ENCODE measurements at regions not wholly inside any gene's neighbourhood (a gene's known extent, or its start where the extent isn't known, plus 50 kb on each side); places are given as distances from the start of the nearest gene placed in this dataset.

DNA sequence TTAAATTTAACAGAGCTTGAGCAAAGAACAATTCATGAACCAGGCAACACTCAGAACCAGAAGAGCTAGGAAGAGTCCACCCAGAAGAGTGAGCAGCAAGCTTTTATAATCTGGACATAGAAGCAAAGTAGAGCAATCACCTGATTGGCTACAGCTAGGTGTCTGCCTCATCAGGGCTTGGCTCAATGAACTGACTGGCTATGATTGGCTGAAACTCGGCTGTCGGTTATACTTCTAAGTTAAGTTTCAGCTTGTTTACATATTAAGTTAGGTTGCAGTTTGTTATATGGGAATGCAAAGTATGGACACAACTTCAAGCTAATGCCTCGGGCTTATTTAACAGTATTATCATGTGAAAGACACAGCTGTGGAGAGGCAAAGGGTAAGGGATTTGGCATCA is 63.2 kb upstream of the NABP1 start:
- Histone ChIP-seq H3K27me3 (ENCODE audit: insufficient read depth, low read depth, severe bottlenecking) (no peaks in the 10 kb centered on the region), H3K27ac (no peak overlapping the region), H3K4me3 (ENCODE audit: low read depth, low read length) (no peak overlapping the region), H3K9me3 (ENCODE audit: severe bottlenecking) (no peaks in the 10 kb centered on the region), H3K36me3 (no peaks in the 10 kb centered on the region)
- DNase-seq = no peak
- TF ChIP-seq, protein P1, sequence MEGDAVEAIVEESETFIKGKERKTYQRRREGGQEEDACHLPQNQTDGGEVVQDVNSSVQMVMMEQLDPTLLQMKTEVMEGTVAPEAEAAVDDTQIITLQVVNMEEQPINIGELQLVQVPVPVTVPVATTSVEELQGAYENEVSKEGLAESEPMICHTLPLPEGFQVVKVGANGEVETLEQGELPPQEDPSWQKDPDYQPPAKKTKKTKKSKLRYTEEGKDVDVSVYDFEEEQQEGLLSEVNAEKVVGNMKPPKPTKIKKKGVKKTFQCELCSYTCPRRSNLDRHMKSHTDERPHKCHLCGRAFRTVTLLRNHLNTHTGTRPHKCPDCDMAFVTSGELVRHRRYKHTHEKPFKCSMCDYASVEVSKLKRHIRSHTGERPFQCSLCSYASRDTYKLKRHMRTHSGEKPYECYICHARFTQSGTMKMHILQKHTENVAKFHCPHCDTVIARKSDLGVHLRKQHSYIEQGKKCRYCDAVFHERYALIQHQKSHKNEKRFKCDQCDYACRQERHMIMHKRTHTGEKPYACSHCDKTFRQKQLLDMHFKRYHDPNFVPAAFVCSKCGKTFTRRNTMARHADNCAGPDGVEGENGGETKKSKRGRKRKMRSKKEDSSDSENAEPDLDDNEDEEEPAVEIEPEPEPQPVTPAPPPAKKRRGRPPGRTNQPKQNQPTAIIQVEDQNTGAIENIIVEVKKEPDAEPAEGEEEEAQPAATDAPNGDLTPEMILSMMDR (IDR thresholded peaks at IDR 0.05; ENCODE audit: low read depth, low read length) = no peak

DNA sequence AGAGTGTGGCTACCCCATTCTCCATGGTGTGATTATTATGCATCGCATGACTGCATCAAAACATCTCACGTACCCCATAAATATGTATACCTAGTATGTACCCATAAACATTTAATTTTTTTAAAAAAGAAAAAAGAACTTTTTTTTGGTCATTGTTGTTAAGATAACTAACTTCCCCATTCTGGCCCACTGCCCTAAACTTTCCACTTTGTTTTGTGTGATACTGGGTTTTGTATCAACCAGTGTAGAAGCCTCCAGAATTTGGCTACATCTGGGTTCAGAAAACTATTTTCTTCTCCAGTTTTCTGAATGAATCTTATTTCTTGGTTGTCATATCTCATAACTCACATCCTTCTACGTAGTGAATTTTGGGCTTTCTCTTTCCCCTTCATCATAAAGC is 62.3 kb upstream of the NABP1 start:
- TF ChIP-seq, protein P1 (IDR thresholded peaks at IDR 0.05; ENCODE audit: low read depth, low read length) = no peak

DNA sequence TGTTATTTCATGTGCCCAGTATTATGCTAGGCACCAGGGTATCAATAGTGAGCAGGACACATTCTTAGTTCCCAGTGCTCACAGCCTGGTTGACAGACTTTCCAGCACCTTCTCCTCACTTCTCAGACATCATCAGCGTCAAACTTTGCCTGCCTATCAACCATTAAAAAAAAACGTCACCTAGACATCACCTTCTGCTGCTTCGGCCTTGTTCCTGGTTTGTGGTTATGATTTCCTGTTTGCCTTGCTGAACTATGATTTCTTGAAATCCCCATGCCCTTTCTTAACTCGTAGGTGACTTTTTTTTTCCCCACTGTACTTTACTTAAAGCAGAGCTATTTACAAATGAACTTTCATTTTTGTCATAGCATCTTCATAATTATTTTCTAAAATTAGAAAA is 60.4 kb upstream of the NABP1 start:
- H3K4me3 ChIP-seq (ENCODE audit: low read depth, low read length) = no peak overlapping the region
- no peak for DNase-seq
- no peaks in the 10 kb centered on the region for H3K36me3 ChIP-seq
- no peak overlapping the region for H3K27ac ChIP-seq
- H3K9me3 ChIP-seq (ENCODE audit: severe bottlenecking) = no peaks in the 10 kb centered on the region
- TF ChIP-seq, protein P1 (IDR thresholded peaks at IDR 0.05; ENCODE audit: low read depth, low read length) = no peak
- H3K27me3 ChIP-seq (ENCODE audit: insufficient read depth, low read depth, severe bottlenecking) = no peaks in the 10 kb centered on the region

More for the DNA sequence above, 62.3 kb upstream of the NABP1 start:
- no peak for DNase-seq
- Histone ChIP-seq H3K27ac (no peak overlapping the region), H3K36me3 (no peaks in the 10 kb centered on the region), H3K9me3 (ENCODE audit: severe bottlenecking) (no peaks in the 10 kb centered on the region), H3K4me3 (ENCODE audit: low read depth, low read length) (no peak overlapping the region), H3K27me3 (ENCODE audit: insufficient read depth, low read depth, severe bottlenecking) (no peaks in the 10 kb centered on the region)

DNA sequence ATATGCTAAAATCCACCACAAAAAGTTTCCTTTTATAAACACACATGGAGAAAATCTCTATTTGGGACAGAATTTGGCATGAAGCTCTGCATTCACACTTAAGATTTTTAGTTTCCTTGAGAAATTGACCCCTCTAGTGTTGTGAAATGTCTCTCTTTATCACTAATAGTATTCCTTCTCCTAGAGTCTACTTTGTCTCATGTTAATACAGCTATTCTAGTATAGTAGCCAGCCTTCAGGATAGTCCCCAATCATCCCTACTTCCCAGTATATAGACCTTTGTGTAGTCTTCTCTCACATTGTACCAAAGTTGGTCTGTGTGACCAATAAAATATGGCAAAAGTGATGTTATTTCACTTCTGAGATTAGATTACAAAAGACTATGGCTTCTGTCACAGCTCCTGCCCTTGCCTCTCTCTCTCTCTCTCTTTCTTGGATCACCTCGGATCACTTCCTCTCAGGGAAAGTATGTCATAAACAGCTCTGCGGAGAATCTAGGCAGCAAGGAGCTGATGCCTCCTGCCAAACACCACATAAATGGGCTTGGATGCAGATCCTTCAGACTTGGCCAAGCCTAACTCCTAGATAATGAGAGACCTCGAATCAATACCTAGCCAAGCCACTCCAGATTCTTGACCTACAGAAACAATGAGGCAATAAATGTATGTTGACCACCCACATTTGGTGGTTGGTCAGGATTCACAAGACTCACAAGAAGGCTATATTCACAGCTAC is 59.7 kb upstream of the NABP1 start:
- Histone ChIP-seq H3K36me3 (no peaks in the 10 kb centered on the region), H3K27me3 (ENCODE audit: insufficient read depth, low read depth, severe bottlenecking) (no peaks in the 10 kb centered on the region), H3K9me3 (ENCODE audit: severe bottlenecking) (no peaks in the 10 kb centered on the region), H3K27ac (no peak overlapping the region), H3K4me3 (ENCODE audit: low read depth, low read length) (no peak overlapping the region)
- no peak for DNase-seq
- TF ChIP-seq, protein P1 (IDR thresholded peaks at IDR 0.05; ENCODE audit: low read depth, low read length) = no peak

DNA sequence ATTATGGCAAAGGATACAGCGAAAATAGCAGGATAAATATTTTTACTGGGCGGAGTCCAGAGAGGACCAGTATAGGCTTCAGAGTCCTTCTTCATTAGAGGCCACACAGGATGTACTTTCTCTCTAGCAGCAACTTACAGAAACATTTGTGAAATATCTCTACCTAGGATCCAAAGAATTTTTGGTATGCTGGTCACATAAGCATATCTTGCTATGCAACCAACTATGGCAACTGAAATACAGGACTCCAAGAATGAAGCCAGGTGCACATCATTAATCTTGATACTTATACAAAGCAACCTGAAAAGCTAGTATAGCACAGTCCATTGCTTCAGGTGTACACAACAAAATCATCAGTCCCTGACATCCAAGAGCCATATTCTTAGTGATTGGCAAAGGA is 59.1 kb upstream of the NABP1 start:
- Histone ChIP-seq H3K9me3 (ENCODE audit: severe bottlenecking) (no peaks in the 10 kb centered on the region), H3K36me3 (no peaks in the 10 kb centered on the region), H3K27ac (no peak overlapping the region), H3K27me3 (ENCODE audit: insufficient read depth, low read depth, severe bottlenecking) (no peaks in the 10 kb centered on the region), H3K4me3 (ENCODE audit: low read depth, low read length) (no peak overlapping the region)
- DNase-seq = no peak
- TF ChIP-seq, protein P1 (IDR thresholded peaks at IDR 0.05; ENCODE audit: low read depth, low read length) = no peak

DNA sequence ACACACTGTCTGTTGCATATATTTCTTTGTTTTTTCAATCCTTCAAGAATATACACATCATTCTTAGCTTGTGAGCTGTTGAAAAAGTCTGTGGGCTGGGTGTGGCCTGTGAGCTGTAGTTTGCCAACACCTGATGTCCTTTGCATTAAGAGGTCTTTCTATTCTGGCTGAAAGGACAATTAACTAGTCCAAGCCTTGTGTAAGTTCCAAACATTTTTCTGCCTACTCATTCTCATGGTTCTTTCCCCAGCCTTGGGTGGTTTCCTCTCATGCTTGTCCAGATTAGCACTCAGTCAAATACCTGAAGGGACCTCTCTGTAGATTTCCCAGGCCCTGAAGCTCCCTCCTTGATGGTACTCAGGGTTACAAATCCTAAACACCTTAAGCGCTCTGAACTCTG is 57.8 kb upstream of the NABP1 start:
- Histone ChIP-seq H3K4me3 (ENCODE audit: low read depth, low read length) (no peak overlapping the region), H3K36me3 (no peaks in the 10 kb centered on the region), H3K27ac (no peak overlapping the region), H3K9me3 (ENCODE audit: severe bottlenecking) (no peaks in the 10 kb centered on the region), H3K27me3 (ENCODE audit: insufficient read depth, low read depth, severe bottlenecking) (no peaks in the 10 kb centered on the region)
- TF ChIP-seq, protein P1 (IDR thresholded peaks at IDR 0.05; ENCODE audit: low read depth, low read length) = no peak
- no peak for DNase-seq

Data from WERI-Rb-1 (cell line).